ENCODE measurements at regions not wholly inside any gene's neighbourhood (a gene's known extent, or its start where the extent isn't known, plus 50 kb on each side); places are given as distances from the start of the nearest gene placed in this dataset.

DNA sequence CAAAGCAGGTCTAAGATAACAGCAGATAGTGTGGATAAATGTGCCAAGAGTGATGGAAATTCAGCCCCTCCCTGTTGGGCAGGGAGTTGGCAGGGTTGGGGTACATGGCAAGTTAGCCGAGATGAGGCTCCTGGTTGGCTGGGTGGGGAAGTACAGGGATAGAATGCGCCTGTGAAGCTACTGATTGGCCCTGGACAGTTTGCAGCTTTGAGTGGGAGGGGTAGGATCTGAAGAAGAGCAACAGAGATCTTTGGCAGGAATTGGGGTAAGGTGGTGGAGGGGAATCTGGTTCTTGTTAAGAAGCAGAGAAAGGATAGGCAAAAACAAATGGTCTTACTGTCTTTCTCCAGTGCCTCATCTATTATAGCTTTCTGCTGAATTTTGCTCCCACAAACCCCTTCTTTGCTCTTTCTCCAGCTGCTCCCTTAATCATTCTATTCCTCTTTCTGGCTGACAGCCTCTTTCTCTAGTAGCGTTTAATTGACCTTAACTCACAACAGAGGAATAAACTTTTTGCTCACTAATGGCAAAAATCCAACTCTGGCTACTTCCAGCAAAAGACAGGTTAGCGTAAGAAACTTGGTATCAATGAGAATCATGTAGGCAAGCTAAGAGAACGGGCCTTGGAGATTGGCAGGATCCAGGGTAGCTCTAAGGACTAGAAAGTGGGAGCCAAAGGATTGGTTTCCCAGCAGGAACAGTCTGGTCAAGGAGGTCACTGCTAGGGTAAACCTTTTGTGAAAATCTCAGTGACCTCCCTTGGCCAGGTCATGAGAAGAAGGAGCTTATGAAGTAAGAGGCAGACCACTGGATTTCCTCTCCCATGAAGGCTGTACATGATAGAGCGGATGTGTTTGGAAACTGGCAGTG, 86.3 kb upstream of the CARMIL1 start:
- DNase-seq, result no peak

- no peak for DNase-seq
Measured at GRCh38 chr6:25193460-25194171, 85.6 kb upstream of the CARMIL1 start.

GRCh38 chr6:25194172-25194678, 84.9 kb upstream of the CARMIL1 start:
- no peak for DNase-seq

DNA sequence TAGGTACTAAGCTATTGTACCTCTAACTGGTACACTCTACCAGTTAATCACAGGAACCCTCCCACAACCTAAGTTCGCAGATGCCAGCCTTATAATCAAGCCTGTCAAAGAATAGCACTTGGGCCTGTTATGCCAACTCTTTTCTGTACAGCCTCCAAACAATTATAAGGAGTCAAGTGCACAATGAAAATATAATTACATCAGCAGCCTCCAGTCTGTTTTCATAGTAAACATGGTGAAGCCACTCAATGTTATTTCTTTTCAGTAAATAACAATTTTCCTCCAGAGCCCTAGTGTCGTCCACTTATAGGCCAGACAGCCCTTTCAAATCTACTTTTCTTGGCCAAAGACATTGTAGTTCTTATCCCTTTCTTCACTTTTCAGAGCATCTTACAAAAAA, 82.7 kb upstream of the CARMIL1 start:
- peak; percentile 87 for DNase-seq

DNA sequence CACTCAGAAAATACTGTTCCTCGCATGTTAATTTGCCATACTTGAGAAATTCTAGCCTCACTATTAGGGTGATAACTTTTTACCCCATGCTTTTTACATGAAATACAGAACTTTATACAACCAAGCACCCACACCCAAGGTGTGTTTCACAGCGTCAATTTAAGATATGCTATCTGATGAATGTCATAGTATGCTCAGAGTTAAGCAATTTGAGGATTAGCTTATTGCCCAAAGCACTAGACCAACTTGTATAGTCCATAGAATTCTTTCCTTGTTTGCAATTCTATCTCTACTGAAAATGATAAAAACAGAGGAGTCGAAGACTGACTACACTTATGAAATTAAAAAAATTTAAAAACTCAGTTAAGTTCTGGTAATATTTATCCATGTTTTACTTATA, 82.1 kb upstream of the CARMIL1 start:
- no peak for DNase-seq

DNA sequence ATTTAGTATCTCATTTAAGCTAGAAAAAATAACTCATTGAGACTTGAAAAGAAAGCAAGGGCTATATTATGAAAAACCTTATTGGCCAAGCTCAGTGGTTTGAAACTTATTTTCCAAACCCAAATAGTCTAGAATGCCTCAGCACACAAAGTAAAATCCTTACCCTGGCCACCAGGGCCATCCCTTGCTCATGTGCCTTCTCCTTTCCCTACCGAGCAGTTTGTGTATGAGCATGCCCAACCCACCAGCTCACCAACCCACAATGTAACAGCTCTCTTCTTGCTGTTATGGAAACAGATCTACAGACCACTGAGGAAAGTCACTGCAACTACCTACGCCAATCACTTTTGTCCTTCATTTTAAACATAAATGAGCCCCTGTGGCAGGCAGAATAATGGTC, 79.6 kb upstream of the CARMIL1 start:
- no peak for DNase-seq

DNA sequence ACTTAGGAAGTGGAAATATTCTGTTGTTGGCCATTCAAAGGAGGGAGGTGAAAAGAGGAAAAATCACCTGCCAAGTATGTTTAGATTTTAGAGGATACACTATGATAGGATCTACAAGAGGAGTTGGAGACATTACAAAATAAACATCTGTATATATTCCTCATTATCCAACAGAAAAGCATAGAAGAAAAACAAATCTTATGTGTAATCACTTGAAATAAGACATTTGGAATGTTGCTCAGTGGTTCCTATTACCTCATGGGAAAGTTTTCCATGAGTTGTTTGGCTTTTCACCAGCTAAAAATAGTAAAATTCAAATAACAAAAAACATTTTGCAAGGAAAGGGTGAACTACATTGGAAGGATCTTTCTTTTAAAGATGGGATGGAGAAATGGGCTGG, 76.7 kb upstream of the CARMIL1 start:
- no peak for DNase-seq

- DNase-seq, result no peak
Measured at GRCh38 chr6:25205629-25206028, 73.5 kb upstream of the CARMIL1 start.

DNA sequence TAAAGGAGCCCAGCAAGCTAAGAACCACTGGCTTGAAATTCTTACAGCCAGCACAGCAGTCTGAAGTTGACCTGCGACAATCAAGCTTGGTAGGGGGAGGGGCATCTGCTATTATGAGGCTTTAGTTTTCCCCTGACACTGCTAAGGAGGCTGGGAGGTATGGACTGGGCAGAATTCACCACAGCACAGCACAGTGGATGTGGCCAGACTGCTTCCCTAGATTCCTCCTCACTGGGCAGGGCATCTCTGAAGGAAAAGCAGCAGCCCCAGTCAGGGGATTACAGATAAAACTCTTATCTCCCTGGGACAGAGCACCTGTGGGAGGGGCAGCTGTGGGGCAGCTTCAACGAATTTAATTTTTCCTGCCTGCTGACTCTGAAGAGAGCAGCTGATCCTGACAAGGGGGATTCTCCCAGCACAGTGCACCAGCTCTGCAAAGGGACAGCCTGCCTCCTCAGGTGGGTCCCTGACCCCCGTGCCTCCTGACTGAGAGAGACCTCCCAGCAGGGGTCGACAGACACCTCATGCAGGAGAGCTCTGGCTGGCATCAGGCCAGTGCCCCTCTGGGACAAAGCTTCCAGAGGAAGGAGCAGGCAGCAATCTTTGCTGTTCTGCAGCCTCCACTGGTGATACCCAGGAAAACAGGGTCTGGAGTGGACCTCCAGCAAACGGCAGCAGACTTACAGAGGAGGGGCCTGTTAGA, 71.6 kb upstream of the CARMIL1 start:
- DNase-seq, result peak; percentile 66

DNA sequence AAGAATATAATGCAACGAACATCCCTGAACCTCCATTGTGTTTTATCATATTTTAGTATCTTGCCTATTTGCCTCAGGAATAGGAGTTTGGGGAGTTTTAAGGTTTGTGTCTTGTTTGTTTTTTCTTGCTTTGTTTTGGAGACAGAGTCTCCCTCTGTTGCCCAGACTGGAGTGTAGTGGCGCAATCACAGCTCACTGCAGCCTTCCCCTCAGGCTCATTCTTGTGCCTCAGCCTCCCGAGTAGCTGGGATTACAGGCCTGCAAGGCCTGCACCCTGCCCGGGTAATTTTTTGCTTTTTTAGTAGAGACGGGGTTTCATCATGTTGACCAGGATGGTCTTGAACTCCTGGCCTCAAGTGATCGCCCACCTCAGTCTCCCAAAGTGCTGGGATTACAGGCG, 63.3 kb upstream of the CARMIL1 start:
- no peak for DNase-seq

- DNase-seq, result no peak
Measured at GRCh38 chr6:25217302-25217701, 61.9 kb upstream of the CARMIL1 start.

GRCh38 chr6:25217829-25218228, 61.3 kb upstream of the CARMIL1 start:
- DNase-seq, result no peak

- DNase-seq, result no peak
Measured at GRCh38 chr6:25218346-25218745, 60.8 kb upstream of the CARMIL1 start.

- no peak for DNase-seq
Measured at GRCh38 chr6:25219216-25219916, 59.8 kb upstream of the CARMIL1 start.

DNA sequence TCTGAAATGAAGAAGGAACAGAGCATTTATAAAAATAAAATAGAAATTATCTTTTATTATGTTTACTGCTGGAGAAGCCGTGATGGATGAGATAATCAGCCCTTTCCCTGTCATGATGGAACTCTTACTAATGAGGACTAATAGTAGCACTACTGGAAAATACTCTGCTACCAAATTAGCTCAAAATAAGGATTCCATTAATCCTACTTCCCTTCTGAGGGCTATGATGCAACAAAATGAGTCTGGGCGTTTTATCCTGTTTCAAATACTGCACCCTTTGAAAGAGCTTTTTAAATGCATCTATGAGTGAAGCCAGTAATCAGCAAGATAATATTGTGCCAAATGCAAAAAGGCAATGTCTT, 59.3 kb upstream of the CARMIL1 start:
- no peak for DNase-seq

GRCh38 chr6:25220857-25221256, 58.3 kb upstream of the CARMIL1 start:
- DNase-seq, result no peak

DNA sequence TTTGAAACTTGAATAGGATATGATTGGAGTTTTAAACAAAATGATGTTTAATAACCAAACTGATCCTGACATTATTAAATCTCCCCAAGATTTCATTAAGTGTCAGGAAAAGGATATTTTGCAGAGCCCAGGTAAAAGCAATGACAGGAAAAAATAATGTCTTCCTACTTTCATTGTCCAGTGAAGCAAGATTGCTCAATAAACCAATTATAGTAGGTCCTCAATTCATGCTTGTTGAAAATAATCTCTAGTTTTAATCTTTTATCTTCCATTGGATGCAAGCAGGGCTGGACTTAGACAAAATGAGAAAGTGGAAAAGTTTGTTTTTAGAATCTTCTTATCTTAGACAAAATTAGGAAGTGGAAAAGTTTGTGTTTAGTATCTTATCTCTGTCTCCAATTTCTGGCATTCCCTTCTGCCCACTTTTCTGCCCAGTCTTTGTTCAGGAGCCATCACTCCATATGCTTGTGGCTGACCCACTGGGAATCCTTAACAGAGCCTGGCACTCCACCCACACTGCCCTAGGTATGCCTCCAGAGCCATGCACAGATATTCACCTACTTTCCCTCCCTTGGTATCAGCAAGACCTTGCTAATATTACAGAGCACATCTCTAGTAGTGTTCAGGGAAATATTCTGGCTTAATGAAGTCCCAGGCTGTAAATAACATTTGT, 57.0 kb upstream of the CARMIL1 start:
- DNase-seq, result no peak

GRCh38 chr6:25223490-25223991, 55.6 kb upstream of the CARMIL1 start:
- peak; percentile 83 for DNase-seq

- DNase-seq, result no peak
Measured at GRCh38 chr6:25224242-25224641, 54.9 kb upstream of the CARMIL1 start.

- no peak for DNase-seq
Measured at GRCh38 chr6:25227854-25228253, 51.3 kb upstream of the CARMIL1 start.
